MM.1S (cell line): ENCODE measurements at regions not wholly inside any gene's neighbourhood (a gene's known extent, or its start where the extent isn't known, plus 50 kb on each side); places are given as distances from the start of the nearest gene placed in this dataset.

Experiments used
- EZH2 ChIP-seq: fragments of 300-600 bp; sonication (generic); optimal IDR thresholded peaks from 2 replicates; pipeline ENCODE3; 2017; ENCODE audit warnings: low read depth, mild to moderate bottlenecking, antibody characterized with exemption, low read length, mixed read lengths
- TF ChIP-seq, protein P1 (sequence below): fragments of 300-600 bp; sonication (generic); IDR thresholded peaks from 2 replicates; pipeline ENCODE4 v1.5.1; 2016; ENCODE audit warnings: antibody characterized with exemption, low read length, mixed read lengths

- TF ChIP-seq, protein P1, sequence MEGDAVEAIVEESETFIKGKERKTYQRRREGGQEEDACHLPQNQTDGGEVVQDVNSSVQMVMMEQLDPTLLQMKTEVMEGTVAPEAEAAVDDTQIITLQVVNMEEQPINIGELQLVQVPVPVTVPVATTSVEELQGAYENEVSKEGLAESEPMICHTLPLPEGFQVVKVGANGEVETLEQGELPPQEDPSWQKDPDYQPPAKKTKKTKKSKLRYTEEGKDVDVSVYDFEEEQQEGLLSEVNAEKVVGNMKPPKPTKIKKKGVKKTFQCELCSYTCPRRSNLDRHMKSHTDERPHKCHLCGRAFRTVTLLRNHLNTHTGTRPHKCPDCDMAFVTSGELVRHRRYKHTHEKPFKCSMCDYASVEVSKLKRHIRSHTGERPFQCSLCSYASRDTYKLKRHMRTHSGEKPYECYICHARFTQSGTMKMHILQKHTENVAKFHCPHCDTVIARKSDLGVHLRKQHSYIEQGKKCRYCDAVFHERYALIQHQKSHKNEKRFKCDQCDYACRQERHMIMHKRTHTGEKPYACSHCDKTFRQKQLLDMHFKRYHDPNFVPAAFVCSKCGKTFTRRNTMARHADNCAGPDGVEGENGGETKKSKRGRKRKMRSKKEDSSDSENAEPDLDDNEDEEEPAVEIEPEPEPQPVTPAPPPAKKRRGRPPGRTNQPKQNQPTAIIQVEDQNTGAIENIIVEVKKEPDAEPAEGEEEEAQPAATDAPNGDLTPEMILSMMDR = no peak
- no peak for TF ChIP-seq EZH2
Observed at GRCh38 chr10:10259013-10259412, 758.7 kb upstream of the CELF2 start.
